ENCODE measurements at regions not wholly inside any gene's neighbourhood (a gene's known extent, or its start where the extent isn't known, plus 50 kb on each side); places are given as distances from the start of the nearest gene placed in this dataset.

- DNase-seq = no peak
Measured at GRCh38 chr4:34193451-34194154, 2050.7 kb downstream of the ARAP2 start.

- DNase-seq = no peak
Measured at GRCh38 chr4:34194585-34194984, 2049.7 kb downstream of the ARAP2 start.

DNA sequence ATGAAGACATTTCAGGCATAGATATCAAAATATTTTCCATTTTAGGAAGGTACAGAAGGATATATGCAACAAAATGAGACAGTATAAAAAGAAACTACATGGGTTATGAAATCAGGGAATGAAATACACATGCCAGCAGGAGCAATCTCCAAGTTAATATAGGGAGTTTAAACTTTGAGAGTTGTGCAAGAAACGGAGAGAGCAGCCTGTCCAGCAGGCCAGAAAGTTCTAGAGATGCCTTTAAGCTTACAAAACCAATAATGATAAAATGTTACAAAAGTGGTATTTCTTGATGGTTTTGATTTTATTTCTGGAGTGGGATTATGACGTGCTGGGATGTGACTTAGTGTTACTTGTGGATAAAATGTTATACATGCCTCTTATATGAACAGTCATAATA, 2047.9 kb downstream of the ARAP2 start:
- DNase-seq = no peak

- DNase-seq = no peak
Measured at GRCh38 chr4:34198966-34199365, 2045.3 kb downstream of the ARAP2 start.

DNA sequence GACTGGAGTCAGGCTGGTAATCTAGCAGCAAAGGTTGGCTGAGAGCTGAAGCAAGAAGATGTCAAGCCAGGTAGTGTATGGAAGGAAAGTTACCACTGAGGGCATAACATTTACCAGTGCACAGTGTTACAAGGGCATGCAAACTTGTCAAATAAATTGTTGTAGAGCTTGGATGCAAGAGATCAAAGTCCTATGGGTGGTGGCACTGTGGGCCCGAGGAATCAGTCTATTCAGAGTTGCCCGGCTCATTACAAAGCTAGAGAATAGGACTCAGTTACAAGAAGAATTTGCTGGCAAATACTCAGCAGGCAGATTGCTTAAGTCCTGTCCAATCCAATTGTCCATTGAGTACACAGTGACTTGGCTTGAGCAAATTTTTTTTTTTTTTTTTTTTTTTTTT, 2043.8 kb downstream of the ARAP2 start:
- DNase-seq = no peak

GRCh38 chr4:34202154-34202553, 2042.2 kb downstream of the ARAP2 start:
- no peak for DNase-seq

- no peak for DNase-seq
Measured at GRCh38 chr4:34220601-34221000, 2023.7 kb downstream of the ARAP2 start.

- DNase-seq = no peak
Measured at GRCh38 chr4:34221986-34222385, 2022.3 kb downstream of the ARAP2 start.

- no peak for DNase-seq
Measured at GRCh38 chr4:34236118-34236517, 2008.2 kb downstream of the ARAP2 start.

DNA sequence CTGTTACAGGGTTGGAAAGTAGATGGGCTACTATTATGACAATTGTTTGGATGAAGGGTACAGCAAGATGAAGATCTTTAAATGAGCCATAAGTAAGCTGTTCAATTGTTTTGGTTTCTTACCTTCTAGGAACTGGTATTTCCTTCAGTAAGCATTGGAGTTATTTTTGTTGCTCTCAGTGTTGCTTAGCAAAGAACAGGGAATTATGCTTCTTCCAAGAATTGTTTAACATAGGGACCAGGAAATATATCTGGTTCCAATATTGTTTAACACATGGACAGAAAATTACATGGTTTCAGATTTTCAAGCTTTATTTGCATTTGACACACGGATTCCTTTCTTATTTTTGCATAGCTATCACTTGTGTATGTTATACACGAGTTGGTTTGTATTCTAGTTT, 1999.0 kb downstream of the ARAP2 start:
- no peak for DNase-seq

- DNase-seq = no peak
Measured at GRCh38 chr4:34250562-34250961, 1993.8 kb downstream of the ARAP2 start.

- DNase-seq = no peak
Measured at GRCh38 chr4:34253239-34253638, 1991.1 kb downstream of the ARAP2 start.

DNA sequence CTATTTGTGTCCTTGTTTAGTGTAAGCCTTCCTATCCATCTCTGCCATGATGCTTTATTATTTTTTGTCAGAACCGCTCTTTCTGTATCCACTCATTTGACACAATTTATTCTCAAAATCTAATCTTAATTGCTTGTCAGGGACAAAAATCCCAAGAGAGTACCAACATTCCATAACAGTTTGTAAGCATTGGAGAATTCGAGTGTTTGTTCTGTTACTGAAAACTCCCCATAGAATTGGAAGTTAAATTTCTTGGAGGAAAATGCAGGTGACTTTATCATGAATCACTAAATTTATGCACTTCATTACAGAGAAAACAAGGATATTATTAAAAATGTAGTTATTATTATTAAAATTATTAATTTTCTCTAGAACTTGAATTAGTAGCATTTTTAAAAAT, 1986.1 kb downstream of the ARAP2 start:
- no peak for DNase-seq

- DNase-seq = no peak
Measured at GRCh38 chr4:34261799-34262314, 1982.5 kb downstream of the ARAP2 start.

- DNase-seq = no peak
Measured at GRCh38 chr4:34269613-34270012, 1974.7 kb downstream of the ARAP2 start.

DNA sequence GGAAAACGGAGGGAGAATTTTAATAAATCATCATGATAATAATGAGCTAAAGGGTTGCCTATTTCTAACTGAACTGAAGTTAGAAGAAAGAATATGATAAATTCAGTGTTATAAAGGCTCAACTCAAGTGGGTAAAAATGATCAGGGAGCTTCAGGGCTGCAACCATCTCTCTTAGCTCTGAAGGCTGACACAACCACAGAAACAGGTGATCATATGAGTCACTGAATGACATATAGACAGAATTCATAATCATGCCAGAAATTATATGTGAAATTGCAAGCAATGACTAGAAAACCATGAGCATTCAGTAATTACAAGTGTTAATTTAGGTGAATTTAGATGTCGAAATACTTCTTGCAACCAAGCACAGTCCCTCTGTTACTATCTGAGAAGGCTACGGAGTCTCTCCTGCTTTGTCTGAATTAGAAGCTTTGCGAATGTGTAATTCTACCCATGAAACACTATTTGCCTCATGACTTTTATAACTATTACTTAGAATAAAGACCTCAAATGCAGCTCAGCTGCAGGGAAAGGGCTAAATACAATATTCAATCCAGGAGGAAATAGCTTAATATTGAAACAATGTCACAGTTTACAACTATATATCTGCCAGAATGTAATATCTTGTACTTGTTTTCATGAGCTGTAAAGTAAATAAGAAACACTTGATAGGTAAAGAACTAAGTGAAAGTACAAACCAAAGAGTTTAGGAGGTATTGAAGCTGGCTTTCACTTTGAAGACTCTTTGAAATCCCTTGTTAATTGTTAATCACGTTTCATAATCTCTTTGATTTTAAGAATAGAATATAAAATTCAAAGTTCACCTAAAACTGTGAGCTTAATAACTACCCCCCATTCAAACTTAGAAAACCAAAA, 1972.6 kb downstream of the ARAP2 start:
- DNase-seq = no peak

- no peak for DNase-seq
Measured at GRCh38 chr4:34279011-34279410, 1965.3 kb downstream of the ARAP2 start.

DNA sequence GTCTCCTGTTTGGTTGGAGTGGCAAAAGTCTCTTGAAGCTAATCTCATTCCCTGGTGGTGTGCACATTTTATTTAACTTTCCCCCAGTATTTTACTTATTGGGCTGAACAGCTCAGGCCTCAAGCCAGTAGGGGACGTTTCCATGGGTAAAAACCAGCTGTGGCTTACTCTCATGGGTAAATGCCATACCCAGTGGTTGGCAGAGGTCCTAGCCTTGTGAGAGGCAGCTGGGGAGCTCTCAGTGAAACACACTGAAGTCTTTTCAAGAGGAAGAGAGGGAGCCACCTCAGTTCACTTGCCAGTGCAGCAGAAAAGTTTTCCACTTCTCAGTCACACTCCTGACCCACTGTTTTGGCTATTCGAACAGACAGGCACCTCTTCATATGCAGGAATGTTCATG, 1964.2 kb downstream of the ARAP2 start:
- DNase-seq = peak; percentile 16

GRCh38 chr4:34281826-34282225, 1962.5 kb downstream of the ARAP2 start:
- no peak for DNase-seq

- no peak for DNase-seq
Measured at GRCh38 chr4:34289489-34289888, 1954.8 kb downstream of the ARAP2 start.

GRCh38 chr4:34289962-34290361, 1954.4 kb downstream of the ARAP2 start:
- DNase-seq = no peak

DNA sequence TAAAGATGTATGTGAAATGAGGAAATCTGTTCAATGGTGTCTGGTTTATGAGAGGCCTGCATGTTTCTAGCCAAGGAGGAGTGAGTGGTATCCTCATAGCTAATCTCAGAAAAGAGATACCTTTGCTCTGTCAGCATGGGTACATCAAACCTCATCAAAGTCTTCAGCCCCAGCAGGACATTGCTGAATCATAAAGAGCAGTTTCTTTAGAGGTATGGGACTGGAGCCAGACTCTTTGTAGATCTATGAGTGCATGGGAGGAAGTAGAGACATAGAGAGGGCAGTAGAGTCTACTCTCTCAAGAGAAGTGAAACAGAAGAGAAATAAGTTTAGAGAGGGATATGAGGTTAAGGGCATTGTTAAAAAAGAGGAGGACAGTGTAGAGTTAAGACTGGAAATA, 1950.9 kb downstream of the ARAP2 start:
- no peak for DNase-seq

- DNase-seq = no peak
Measured at GRCh38 chr4:34309383-34309906, 1934.9 kb downstream of the ARAP2 start.

DNA sequence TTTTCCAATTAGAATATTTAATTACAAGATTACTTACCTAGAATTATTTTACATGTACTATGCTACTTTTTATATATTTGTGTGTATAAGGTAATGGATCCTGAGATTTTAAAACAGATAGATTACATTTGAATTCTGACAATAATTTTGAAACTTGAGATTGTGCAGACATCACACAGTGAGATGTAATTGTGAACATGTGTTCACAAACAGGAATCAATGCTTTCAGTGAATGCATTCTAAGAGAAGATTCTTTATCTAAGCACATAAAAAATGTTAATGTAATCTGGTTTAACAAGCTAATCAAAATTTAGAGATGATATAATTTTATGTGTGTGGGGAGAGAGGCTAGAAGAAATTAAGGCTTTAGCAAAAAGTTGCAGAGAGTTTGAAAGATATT, 1925.5 kb downstream of the ARAP2 start:
- no peak for DNase-seq
